ENCODE measurements at regions not wholly inside any gene's neighbourhood (a gene's known extent, or its start where the extent isn't known, plus 50 kb on each side); places are given as distances from the start of the nearest gene placed in this dataset.
A peak's percentile ranks its signal among the peaks of the same experiment; 100 is the strongest.
"Not testable (repeated sequence)": the region's sequence is repeated elsewhere in the genome, so short reads cannot be mapped to it uniquely, and the experiment has no call there.

DNA sequence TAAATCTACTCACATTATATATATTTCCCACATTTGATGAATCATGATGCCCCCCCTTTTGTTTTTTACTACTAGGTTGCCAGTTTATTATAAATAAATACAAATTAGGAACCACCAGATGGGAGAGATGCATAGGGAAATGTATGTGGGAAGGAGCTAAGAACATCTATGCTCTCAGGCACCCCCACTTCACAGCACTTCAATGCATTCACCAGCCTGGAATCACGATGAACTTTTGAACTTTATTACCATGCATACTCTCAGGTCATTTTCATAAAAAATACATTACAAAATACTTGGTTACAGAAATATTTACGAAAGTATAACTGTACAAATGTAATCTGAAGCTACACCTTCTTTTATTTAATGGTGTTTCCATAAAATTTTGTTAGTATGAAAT lies 988.0 kb upstream of the EPHA6 start:
- DNase-seq, result no peak

GRCh38 chr3:95832146-95832545 lies 982.2 kb upstream of the EPHA6 start:
- no peak for DNase-seq

DNA sequence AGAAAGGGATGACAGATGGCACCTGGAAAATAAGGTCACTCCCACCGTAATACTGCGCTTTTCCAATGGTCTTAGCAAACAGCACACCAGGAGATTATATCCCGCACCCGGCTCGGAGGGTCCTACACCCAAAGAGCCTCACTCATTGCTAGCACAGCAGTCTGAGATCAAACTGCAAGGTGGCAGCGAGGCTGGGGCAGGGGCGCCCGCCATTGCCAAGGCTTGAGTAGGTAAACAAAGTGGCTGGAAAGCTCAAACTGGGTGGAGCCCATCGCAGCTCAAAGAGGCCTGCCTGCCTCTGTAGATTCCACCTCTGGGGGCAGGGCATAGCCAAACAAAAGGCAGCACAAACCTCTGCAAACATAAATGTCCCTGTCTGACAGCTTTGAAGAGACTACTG lies 953.8 kb upstream of the EPHA6 start:
- not testable (repeated sequence) for DNase-seq

GRCh38 chr3:95883801-95884200 lies 930.6 kb upstream of the EPHA6 start:
- no peak for DNase-seq

- no peak for DNase-seq
Measured at GRCh38 chr3:95886616-95887015, 927.8 kb upstream of the EPHA6 start.

DNA sequence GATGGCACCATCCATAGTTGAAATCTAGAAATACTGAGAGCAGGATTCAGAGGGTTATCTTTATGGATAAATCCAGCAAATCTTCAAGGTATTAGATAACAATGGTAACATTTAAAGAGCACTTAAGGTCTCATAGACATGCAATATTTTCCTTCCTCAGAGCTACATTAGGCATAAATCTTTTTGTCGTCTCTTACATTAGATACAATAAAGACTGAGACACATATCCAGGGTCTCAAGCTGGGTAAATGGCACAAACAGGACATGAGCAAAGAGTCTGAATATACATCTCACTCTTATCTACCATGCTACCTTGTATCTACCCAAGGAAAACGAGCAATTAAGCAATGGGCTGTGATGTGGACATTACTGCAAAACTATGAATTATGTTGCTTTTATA lies 927.3 kb upstream of the EPHA6 start:
- no peak for DNase-seq

DNA sequence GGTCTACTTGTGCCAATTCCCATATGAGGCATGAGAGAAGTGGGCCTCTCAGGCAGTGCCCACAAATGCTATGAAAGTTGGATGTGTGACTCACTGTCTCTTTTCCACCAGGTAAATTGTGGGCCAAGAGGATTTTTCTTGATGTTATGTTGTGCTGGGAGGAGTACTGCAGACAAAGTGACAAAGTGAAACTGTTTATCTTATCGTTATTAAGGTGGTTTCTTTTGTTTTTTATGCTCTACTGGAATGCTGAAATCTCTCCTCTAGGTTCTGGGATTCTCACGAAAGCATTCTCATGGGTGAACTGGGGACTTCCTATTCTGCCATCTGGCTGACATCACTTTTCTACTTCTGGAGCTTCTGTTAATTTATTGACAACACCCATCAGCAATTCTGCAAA lies 919.6 kb upstream of the EPHA6 start:
- no peak for DNase-seq

DNA sequence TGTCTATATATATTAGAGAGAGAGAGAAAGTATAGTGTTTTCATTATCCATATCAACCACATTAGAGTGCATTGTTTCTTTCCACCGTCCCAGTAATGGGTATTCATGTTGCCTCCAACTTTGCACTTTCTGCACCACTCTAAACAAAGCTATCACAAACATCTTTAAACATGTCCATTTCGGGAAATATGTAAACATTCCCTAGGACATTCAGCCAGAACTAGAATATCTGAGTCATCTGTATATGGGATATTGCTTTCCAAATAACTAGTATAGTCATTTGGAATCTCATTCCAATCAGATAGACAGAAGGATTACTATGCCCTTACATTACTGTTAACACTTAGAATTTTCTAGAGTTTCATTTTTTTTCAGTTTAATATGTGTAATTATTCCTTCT lies 914.9 kb upstream of the EPHA6 start:
- no peak for DNase-seq

DNA sequence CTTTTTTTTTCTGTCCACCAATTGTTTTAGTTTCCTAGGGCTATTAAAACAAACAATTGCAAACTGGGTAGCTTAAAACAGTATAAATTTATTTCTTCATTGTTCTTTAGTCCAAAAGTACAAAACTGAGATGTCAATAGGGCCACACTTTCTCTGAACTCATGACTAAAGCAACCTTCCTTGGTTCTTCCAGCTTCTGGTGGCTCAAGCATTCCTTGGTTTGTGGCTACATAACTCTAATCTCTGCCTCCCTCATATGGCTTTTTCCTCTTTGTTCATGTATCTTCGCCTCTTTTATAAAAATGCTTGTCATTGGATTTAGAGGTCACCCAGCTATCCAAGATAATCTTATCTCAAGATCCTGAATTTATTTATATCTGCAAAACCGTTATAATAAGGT lies 914.5 kb upstream of the EPHA6 start:
- no peak for DNase-seq

GRCh38 chr3:95901948-95902347 lies 912.4 kb upstream of the EPHA6 start:
- no peak for DNase-seq

GRCh38 chr3:95905182-95905581 lies 909.2 kb upstream of the EPHA6 start:
- DNase-seq, result no peak

DNA sequence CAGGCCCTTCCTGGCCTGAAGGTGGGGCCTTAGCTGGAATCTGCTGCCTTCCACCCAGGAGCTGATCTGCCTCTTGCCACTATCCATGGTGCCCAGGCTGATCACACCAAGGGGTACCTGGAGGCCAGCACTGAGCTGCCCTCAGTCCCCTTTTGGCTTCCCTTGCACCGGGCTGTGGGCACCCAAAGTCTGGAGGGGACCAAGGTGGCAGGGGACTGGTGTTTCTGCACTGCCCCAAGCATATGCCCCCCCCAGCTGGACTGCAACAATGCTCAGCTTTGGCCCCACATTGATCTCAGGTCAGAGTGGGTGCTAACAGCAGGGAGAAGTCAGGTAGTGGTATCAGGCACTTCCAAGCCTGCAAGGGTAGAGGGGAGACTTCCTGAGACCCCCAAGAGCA lies 902.6 kb upstream of the EPHA6 start:
- no peak for DNase-seq

DNA sequence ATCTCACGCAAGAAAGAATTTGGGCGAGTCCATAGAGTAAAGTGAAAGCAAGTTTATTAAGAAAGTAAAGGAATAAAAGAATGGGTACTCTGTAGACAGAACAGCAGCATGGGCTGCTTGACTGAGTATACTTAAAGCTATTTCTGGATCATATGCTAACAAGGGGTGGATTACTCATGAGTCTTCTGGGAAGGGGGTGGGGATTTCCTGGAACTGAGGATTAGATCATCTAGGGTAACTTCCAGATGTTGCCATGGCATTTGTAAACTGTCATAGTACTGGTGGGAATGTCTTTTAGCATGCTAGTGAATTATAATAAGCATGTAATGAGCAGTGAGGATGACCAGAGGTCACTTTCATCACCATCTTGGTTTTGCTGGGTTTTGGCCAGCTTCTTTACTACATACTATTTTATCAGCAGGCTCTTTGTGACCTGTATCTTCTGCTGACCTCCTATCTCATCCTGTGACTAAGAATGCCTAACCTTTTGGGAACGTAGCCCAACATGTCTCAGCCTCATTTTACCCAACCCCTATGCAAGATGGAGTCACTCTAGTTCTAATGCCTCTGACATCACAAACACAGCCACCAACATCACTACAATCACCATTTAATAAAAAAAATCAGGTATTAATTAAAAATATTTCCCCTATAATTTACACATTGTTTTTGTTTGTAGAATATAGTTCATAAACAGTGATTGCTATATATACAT lies 890.7 kb upstream of the EPHA6 start:
- peak in 1 of 2 donors; percentile 3 for DNase-seq

DNA sequence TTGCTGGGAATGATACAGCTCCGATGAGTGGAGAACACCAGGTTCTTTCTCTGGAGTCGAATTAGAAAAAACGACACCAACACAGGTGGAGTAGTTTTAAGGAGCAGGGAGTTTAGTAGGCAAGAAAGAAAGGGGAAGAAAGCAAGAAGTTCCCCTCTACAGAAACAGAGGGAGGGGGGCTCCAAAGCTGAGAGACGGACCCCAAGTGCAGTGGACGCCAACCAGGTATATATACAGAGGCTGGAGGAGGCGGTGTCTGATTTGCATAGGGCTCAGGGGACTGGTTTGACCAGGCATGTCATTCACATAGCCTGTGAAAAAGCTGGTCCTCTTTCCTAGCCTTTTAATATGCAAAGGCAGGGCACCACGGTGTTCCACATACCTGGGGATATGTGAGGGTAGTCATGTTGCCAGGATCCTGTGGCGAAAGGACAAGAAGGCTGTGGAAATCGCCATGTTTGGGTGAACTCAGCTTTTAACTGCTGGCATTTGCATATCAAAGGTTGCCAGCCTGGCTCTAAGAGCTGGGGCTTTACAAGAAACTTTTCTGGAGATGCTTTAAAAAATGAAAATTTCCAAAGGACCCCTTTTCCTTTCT lies 887.4 kb upstream of the EPHA6 start:
- no peak for DNase-seq

DNA sequence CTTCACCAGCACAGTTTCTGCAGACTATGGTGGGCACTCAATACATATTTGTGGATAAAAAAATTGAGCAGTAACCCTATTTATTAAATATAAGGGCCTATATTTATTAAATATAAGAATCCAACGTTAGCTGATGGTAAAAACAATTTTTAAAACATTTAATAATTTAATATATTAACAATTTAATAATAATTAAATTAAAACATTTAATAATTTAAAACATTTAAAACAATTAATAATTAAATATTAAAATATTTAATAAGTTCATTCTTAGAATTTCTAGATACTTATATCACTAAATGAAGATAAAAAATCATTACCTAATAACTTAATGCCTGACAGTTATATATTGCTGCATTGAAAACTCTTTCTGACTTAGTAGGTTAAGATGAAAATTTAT lies 880.2 kb upstream of the EPHA6 start:
- no peak for DNase-seq

GRCh38 chr3:95939235-95939809 lies 875.1 kb upstream of the EPHA6 start:
- no peak for DNase-seq

DNA sequence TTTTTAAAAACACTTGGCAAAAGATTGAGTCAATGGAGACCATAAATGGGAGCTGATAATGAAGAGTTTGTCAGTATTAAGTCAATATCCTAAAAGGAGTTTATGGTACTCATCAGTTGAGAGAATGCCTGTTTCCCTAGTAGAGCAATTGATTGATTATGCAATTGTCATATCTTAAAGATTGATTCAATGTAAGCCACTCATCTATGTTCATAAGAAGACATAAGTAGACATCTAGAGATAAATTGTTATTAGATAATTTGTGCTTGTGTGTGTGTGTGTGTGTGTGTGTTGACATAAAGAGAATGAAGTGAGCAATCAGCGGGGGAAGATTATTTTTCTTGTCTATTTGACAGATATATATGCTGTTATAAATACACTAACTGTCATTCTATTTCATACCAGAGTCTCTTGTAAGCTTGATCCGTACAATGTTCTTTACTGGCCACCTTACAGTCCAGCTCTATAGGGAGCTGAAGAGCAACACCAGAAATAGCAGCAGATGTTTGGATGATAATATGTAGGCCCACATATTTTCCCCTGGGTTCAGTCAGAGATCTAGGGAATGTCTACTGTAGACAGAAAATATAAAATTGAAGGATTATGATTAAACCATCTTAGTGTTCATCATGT lies 848.6 kb upstream of the EPHA6 start:
- no peak for DNase-seq

- no peak for DNase-seq
Measured at GRCh38 chr3:95971573-95971972, 842.8 kb upstream of the EPHA6 start.

DNA sequence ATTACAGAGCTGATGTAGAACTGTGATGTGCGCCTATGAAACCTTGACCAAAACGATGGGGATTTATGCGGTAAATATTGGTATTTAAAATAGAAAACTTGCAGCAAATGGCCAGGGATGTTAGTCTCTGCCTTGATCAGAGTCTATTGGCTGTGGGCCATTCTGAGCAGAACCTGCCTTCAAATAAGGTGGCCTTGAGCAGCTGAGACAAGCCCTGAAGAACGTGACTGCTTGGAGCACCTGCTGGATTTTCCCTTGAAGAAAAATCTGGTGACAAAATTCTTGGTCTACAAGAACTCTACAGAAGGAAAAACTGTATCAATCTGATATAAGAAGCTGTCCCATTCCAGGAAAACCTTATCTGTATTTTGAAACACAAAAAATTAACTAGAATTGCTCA lies 820.1 kb upstream of the EPHA6 start:
- no peak for DNase-seq

GRCh38 chr3:96000966-96001365 lies 813.4 kb upstream of the EPHA6 start:
- DNase-seq, result no peak

DNA sequence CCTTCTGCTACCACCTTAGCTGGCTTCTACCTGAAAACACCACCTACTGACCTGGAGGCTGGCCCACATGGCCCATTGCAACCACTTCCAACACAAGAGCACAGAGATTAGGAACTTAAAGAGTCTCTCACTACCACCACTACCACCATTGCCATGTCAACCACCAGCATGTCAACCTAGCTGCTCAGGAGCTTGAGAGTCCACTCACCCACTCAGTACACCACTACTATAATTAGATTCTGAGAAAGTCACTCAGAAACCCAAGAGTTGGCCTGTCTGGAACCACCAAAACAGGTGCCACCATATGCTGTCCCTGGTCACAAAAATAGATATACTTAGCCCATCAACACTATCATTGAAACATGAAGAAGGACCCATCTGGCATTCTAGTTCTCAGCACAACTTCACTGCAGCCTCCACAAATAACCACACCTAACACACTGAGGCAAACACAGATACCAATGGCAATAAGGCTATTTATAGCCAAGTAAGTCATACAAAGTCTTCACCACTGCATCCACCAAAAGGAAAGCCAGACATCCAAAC lies 806.7 kb upstream of the EPHA6 start:
- DNase-seq, result no peak

- DNase-seq, result no peak
Measured at GRCh38 chr3:96012939-96013338, 801.5 kb upstream of the EPHA6 start.

GRCh38 chr3:96017556-96017955 lies 796.8 kb upstream of the EPHA6 start:
- no peak for DNase-seq

- DNase-seq, result no peak
Measured at GRCh38 chr3:96022676-96023075, 791.7 kb upstream of the EPHA6 start.
